ENCODE measurements at regions not wholly inside any gene's neighbourhood (a gene's known extent, or its start where the extent isn't known, plus 50 kb on each side); places are given as distances from the start of the nearest gene placed in this dataset.

- Histone ChIP-seq H3K27me3 (ENCODE audit: control insufficient read depth in 2 of 2, insufficient read depth in 2 of 2, low read length in 2 of 2) (no peaks in the 10 kb centered on the region), H3K9ac (replicated peaks; ENCODE audit: extremely low read depth, insufficient read depth, low read length) (no peak overlapping the region), H4K20me1 (replicated peaks; ENCODE audit: control insufficient read depth, extremely low read depth, insufficient read depth, low read length) (no peaks in the 10 kb centered on the region), H3K4me2 (ENCODE audit: insufficient read depth, low read length) (no peak overlapping the region), H3K4me3 (replicated peaks in 1 of 3; ENCODE audit: insufficient read depth in 1 of 3, low read depth in 1 of 3, low read length in 3 of 3) (no peak overlapping the region), H3K4me1 (ENCODE audit: control insufficient read depth, extremely low read depth, insufficient read depth, low read length) (no peaks in the 10 kb centered on the region), H3K9me3 (replicated peaks; ENCODE audit: control insufficient read depth, insufficient read depth, low read length) (peaks cover 5% of the 10 kb centered on the region), H3K36me3 (ENCODE audit: control insufficient read depth in 2 of 2, extremely low read depth in 1 of 2, insufficient read depth in 2 of 2, low read length in 2 of 2) (no peaks in the 10 kb centered on the region), H3K9me1 (replicated peaks; ENCODE audit: control insufficient read depth, extremely low read depth, insufficient read depth, low read length) (no peaks in the 10 kb centered on the region), H2AFZ (ENCODE audit: low read depth, low read length) (no peak overlapping the region), H3K27ac (ENCODE audit: insufficient read depth, low read depth, low read length) (no peak overlapping the region), H3K79me2 (ENCODE audit: control insufficient read depth, insufficient read depth, low read length) (no peaks in the 10 kb centered on the region)
- DNase-seq (ENCODE audit: low read depth, low spot score) (no peak), FAIRE-seq (no peak)
- intact Hi-C loops (cut with micrococcal nuclease) = no loop called here
- POLR2A ChIA-PET = no interaction called here
- no peak for TF ChIP-seq CTCF (IDR thresholded peaks at IDR 0.05; ENCODE audit: extremely low read depth in 1 of 2, insufficient read depth in 1 of 2, low read depth in 1 of 2, low read length in 2 of 2)
- TF ChIP-seq EZH2 (IDR thresholded peaks at IDR 0.05; ENCODE audit: borderline replicate concordance, low read depth, low read length, severe bottlenecking) = no peak
- no peak for TF ChIP-seq POLR2A (IDR thresholded peaks at IDR 0.05; ENCODE audit: low read depth, low read length)
- CTCF ChIA-PET = no interaction called here
- no TSS peak for BruUV-seq (replicated peaks)
- dilution Hi-C loops (cut with MboI; ENCODE audit: extremely low pct_ligation_motif_present, low sequenced_read_pairs) = no loop called here
Measured at GRCh38 chr14:25620515-25620914, 570.6 kb upstream of the STXBP6 start.

GRCh38 chr14:25615174-25615573, 565.2 kb upstream of the STXBP6 start:
- intact Hi-C loops (cut with micrococcal nuclease) (no loop called here), dilution Hi-C loops (cut with MboI; ENCODE audit: extremely low pct_ligation_motif_present, low sequenced_read_pairs) (no loop called here)
- H3K79me2 ChIP-seq (ENCODE audit: control insufficient read depth, insufficient read depth, low read length) = no peaks in the 10 kb centered on the region
- CTCF ChIA-PET = no interaction called here
- no peak overlapping the region for H3K9ac ChIP-seq (replicated peaks; ENCODE audit: extremely low read depth, insufficient read depth, low read length)
- no peak for TF ChIP-seq MAX (IDR thresholded peaks at IDR 0.05; ENCODE audit: insufficient read depth, insufficient read length)
- TF ChIP-seq EZH2 (IDR thresholded peaks at IDR 0.05; ENCODE audit: borderline replicate concordance, low read depth, low read length, severe bottlenecking) = no peak
- TF ChIP-seq FOS (IDR thresholded peaks at IDR 0.05; ENCODE audit: borderline replicate concordance, insufficient read depth, low read length) = no peak
- no peak for TF ChIP-seq CTCF (IDR thresholded peaks at IDR 0.05; ENCODE audit: extremely low read depth in 1 of 2, insufficient read depth in 1 of 2, low read depth in 1 of 2, low read length in 2 of 2)
- no peak for TF ChIP-seq GATA2 (IDR thresholded peaks at IDR 0.05; ENCODE audit: insufficient read depth, insufficient read length, low read depth, low read length)
- TF ChIP-seq MYC (IDR thresholded peaks at IDR 0.05; ENCODE audit: low read depth, low read length) = no peak
- TF ChIP-seq JUN (IDR thresholded peaks at IDR 0.05; ENCODE audit: borderline replicate concordance, insufficient read depth, insufficient read length, low read depth) = no peak
- TF ChIP-seq POLR2AphosphoS5 (IDR thresholded peaks at IDR 0.05; ENCODE audit: insufficient read depth, low read depth, low read length) = no peak
- TF ChIP-seq POLR2A (IDR thresholded peaks at IDR 0.05; ENCODE audit: low read depth, low read length) = no peak
- H3K9me3 ChIP-seq (replicated peaks; ENCODE audit: control insufficient read depth, insufficient read depth, low read length) = peaks cover 6% of the 10 kb centered on the region
- DNase-seq (ENCODE audit: low read depth, low spot score) (no peak), FAIRE-seq (no peak)
- H2AFZ ChIP-seq (ENCODE audit: low read depth, low read length) = no peak overlapping the region
- H3K4me2 ChIP-seq (ENCODE audit: insufficient read depth, low read length) = no peak overlapping the region
- H3K4me1 ChIP-seq (ENCODE audit: control insufficient read depth, extremely low read depth, insufficient read depth, low read length) = no peaks in the 10 kb centered on the region
- H3K36me3 ChIP-seq (ENCODE audit: control insufficient read depth in 2 of 2, extremely low read depth in 1 of 2, insufficient read depth in 2 of 2, low read length in 2 of 2) = no peaks in the 10 kb centered on the region
- POLR2A ChIA-PET = no interaction called here
- H3K27me3 ChIP-seq (ENCODE audit: control insufficient read depth in 2 of 2, insufficient read depth in 2 of 2, low read length in 2 of 2) = no peaks in the 10 kb centered on the region
- no peaks in the 10 kb centered on the region for H4K20me1 ChIP-seq (replicated peaks; ENCODE audit: control insufficient read depth, extremely low read depth, insufficient read depth, low read length)
- no TSS peak for BruUV-seq (replicated peaks)
- no peaks in the 10 kb centered on the region for H3K9me1 ChIP-seq (replicated peaks; ENCODE audit: control insufficient read depth, extremely low read depth, insufficient read depth, low read length)
- no peak overlapping the region for H3K27ac ChIP-seq (ENCODE audit: insufficient read depth, low read depth, low read length)
- no peak overlapping the region for H3K4me3 ChIP-seq (replicated peaks in 1 of 3; ENCODE audit: insufficient read depth in 1 of 3, low read depth in 1 of 3, low read length in 3 of 3)
